ENCODE measurements at regions not wholly inside any gene's neighbourhood (a gene's known extent, or its start where the extent isn't known, plus 50 kb on each side); places are given as distances from the start of the nearest gene placed in this dataset.

GRCh38 chr6:22925920-22926789 lies 356.8 kb downstream of the HDGFL1 start:
- no peaks in the 10 kb centered on the region for H3K9me3 Mint-ChIP-seq
- POLR2A ChIA-PET = no interaction called here
- H3K4me3 Mint-ChIP-seq = no peak overlapping the region
- DNase-seq (ENCODE audit: low spot score) (no peak), ATAC-seq (no peak)
- no peak for TF ChIP-seq STAT6 (CRISPR knock-in tag; conservative IDR thresholded peaks at IDR 0.05; ENCODE audit: low read depth)
- no peak for TF ChIP-seq ATF2 (CRISPR knock-in tag; IDR thresholded peaks at IDR 0.05; ENCODE audit: borderline replicate concordance, low read depth)
- no peak for TF ChIP-seq E2F4 (CRISPR knock-in tag; IDR thresholded peaks at IDR 0.05; ENCODE audit: borderline replicate concordance, low read depth)
- no peak for TF ChIP-seq ZSCAN18 (CRISPR knock-in tag; IDR thresholded peaks at IDR 0.05)
- TF ChIP-seq JUN (CRISPR knock-in tag; IDR thresholded peaks at IDR 0.05) = no peak
- TF ChIP-seq ESRRA (CRISPR knock-in tag; IDR thresholded peaks at IDR 0.05; ENCODE audit: borderline replicate concordance) = no peak
- no peak for TF ChIP-seq ZNF219 (CRISPR knock-in tag; IDR thresholded peaks at IDR 0.05; ENCODE audit: borderline replicate concordance)
- no peak for TF ChIP-seq ETV6 (CRISPR knock-in tag; IDR thresholded peaks at IDR 0.05)
- no peaks in the 10 kb centered on the region for H3K36me3 Mint-ChIP-seq
- no peaks in the 10 kb centered on the region for H3K27me3 Mint-ChIP-seq (ENCODE audit: low read depth)
- H3K4me1 Mint-ChIP-seq = peaks cover 63% of the 10 kb centered on the region
- CTCF ChIA-PET = interaction anchor here (0.9 kb wide), 1 partner anchor 20 kb away, joined by 3 read pairs; no protein-coding TSS in a partner anchor
- H3K27ac Mint-ChIP-seq = no peak overlapping the region

GRCh38 chr6:22926790-22927354 lies 357.5 kb downstream of the HDGFL1 start:
- no peaks in the 10 kb centered on the region for H3K9me3 Mint-ChIP-seq
- ATAC-seq (peak; percentile 38), DNase-seq (ENCODE audit: low spot score) (no peak)
- CTCF ChIA-PET = interaction anchor here (0.9 kb wide), 1 partner anchor 21 kb away, joined by 3 read pairs; no protein-coding TSS in a partner anchor
- no peak overlapping the region for H3K27ac Mint-ChIP-seq
- H3K36me3 Mint-ChIP-seq = no peaks in the 10 kb centered on the region
- H3K4me1 Mint-ChIP-seq = peaks cover 59% of the 10 kb centered on the region
- no peaks in the 10 kb centered on the region for H3K27me3 Mint-ChIP-seq (ENCODE audit: low read depth)
- no peak overlapping the region for H3K4me3 Mint-ChIP-seq
- POLR2A ChIA-PET = no interaction called here
- TF ChIP-seq ZNF532 (CRISPR knock-in tag; IDR thresholded peaks at IDR 0.05; ENCODE audit: borderline replicate concordance) (no peak), ZNF138 (CRISPR knock-in tag; conservative IDR thresholded peaks at IDR 0.05) (no peak), ZNF416 (CRISPR knock-in tag; IDR thresholded peaks at IDR 0.05) (no peak), USF1 (CRISPR knock-in tag; IDR thresholded peaks at IDR 0.05) (no peak), ZSCAN18 (CRISPR knock-in tag; IDR thresholded peaks at IDR 0.05) (no peak), FOXP1 (CRISPR knock-in tag; IDR thresholded peaks at IDR 0.05; ENCODE audit: borderline replicate concordance) (no peak), PRRX2 (CRISPR knock-in tag; IDR thresholded peaks at IDR 0.05) (no peak), ZNF263 (CRISPR knock-in tag; IDR thresholded peaks at IDR 0.05; ENCODE audit: low read depth) (no peak), MYBL2 (CRISPR knock-in tag; IDR thresholded peaks at IDR 0.05) (no peak), ERG (CRISPR knock-in tag; IDR thresholded peaks at IDR 0.05) (no peak)
